GM18519 (cell line): ENCODE measurements at regions not wholly inside any gene's neighbourhood (a gene's known extent, or its start where the extent isn't known, plus 50 kb on each side); places are given as distances from the start of the nearest gene placed in this dataset.
"Not testable (repeated sequence)": the region's sequence is repeated elsewhere in the genome, so short reads cannot be mapped to it uniquely, and the experiment has no call there.

Experiments
- ATAC-seq: cut with Tn5 transposase; IDR thresholded peaks from one replicate; pipeline ENCODE4 v1.9.1; 2021; ENCODE audit warnings: mild to moderate bottlenecking, moderate library complexity; ENCODE audit not compliant: unreplicated experiment, low FRiP score

DNA sequence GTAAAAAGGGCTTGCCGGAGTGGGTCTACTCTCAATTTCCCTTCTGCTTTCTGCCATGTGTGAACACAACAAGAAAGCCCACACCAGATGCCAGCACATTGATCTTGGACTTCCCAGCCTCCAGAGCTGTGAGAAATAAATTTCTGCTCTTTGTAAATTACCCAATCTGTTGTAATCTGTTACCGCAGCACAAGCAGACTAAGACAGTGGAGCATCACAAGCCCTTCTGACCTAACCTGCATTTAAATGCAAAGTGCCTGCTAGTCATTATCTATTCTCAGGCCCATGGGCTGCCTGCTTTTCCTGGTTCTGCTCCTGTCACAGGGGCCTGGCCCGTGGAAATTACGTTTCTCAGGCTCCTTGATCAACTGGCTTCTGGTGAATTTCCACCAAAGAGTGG lies 199.3 kb upstream of the AUTS2 start:
- no peak for ATAC-seq

GRCh38 chr7:69399401-69399800 lies 198.9 kb upstream of the AUTS2 start:
- ATAC-seq: no peak

DNA sequence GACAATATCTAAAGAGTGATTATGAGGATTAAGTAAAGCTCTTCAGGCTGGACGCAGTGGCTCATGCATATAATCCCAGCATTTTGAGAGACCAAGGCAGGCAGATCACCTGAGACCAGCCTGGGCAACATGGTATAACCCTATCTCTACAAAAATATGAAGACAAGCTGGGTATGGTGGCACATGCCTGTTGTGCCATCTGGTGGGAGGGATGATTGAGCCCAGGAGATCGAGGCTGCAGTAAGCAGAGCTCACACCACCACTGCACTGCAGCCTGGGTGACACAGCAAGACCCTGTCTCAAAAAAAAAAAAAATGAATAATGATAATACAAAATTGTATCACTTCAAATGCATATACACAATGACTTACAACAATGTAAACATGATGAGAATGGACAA lies 195.6 kb upstream of the AUTS2 start:
- ATAC-seq: no peak

DNA sequence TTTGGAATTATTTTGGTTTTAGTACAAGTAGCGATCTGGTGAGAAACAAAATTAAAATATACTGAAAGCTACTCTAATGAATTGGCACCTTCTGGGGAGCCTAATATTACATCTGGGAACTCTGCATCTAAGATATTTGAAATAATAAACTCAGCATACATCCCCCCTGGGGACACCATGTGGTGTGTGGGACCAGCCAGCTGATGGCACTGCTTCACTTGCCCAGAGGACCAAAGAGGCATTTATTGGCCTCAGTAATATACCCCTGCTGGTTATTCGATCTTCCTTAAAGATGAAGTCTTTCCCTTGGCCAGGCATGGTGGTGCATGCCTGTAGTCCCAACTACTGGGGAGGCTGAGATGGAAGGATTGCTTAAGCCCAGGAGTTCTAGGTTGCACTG lies 195.1 kb upstream of the AUTS2 start:
- no peak for ATAC-seq

GRCh38 chr7:69411018-69411417 lies 187.3 kb upstream of the AUTS2 start:
- no peak for ATAC-seq

- no peak for ATAC-seq
These were observed 186.8 kb upstream of the AUTS2 start for GRCh38 chr7:69411466-69411865.

GRCh38 chr7:69412331-69413146 lies 185.7 kb upstream of the AUTS2 start:
- peak; percentile 99 for ATAC-seq

DNA sequence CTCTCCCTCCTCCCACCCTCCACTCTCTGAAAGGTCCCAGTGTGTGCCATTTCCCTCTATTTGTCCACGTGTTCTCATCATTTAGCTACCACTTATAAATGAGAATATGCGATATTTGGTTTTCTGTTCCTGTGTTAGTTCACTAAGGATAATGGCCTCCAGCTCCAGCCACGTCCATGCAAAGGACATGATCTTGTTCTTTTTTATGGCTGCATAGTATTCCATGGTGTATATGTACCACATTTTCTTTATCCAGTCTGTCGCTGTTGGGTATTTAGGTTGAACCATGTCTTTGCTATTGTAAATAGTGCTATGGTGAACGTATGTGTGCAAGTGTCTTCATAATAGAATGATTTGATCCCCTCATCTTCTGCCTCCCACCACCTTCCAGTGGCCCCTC lies 183.7 kb upstream of the AUTS2 start:
- ATAC-seq: no peak

DNA sequence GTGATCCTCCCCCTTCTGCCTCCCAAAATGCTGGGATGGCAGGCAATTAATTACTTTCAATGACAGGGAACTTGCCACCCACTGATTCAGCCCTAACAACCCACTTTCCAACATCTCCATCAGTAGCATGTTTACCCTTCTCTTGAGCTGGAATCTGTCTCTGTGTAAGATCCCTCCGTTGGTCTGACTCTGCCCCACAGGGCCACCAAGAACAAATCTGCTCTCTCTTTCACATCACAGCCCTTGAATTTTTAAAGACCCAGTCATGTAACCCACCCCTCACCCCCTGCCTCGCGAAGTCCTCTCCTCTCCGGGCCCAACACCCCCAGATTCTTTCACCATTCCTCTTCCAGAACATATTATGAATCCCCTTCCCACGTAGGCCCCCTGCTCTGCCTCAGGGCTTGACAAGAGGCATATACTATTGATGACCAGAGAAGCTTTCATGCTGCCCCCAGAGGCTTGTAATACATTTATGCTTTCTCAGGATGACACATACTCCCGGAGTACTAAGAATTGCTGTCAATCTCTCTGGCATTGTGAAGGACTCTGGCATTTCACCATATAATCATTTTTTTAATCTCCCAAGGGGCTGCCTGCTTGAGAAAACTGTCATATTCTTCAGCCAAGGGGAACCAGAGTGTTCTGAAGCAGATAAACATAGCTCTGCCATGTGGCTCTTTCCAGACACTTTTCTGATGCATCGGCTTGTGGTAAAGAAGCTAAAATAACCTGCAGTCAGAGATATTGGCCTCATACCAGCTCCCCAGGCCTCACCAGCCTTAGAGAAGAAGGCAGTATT lies 179.2 kb upstream of the AUTS2 start:
- ATAC-seq: no peak

DNA sequence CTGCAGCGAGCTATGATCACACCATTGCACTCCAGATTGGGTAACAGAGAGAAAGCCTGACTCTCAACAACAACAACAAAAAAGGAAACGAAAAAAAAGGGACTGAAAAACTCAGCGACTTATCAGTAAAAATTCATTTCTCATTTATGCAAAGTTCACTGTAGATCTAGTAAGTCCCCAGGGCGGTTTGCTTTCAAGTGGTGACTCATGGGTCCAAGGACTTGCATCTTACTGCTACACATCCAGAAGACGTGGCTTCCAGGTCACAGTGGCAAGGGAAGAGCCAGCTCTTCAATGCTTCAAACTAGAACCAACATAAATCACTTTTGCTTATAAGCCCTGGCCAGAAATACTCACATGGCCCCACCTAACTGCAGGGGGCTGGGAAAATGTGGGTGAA lies 178.3 kb upstream of the AUTS2 start:
- no peak for ATAC-seq

DNA sequence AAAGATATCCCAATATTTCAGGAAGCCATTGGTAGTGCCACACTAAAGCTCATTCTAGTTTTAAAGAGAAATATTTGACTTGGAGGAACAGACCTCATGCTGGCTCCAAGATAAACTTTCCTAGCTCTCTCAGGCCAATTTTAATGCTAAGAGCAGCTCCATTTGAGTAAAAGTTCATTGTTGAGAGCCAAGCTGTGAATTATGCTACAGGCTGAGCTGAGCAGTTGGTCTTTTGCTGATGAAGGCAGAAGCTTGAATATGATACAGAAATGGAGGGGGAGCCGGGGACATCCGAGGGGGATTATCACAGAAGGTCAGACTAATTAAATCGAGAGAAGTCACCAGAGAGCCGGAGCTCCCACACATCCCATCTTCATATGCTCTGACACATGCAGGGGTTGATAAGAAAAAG lies 175.7 kb upstream of the AUTS2 start:
- ATAC-seq: no peak

- ATAC-seq: no peak
These were observed 171.6 kb upstream of the AUTS2 start for GRCh38 chr7:69426705-69427104.

DNA sequence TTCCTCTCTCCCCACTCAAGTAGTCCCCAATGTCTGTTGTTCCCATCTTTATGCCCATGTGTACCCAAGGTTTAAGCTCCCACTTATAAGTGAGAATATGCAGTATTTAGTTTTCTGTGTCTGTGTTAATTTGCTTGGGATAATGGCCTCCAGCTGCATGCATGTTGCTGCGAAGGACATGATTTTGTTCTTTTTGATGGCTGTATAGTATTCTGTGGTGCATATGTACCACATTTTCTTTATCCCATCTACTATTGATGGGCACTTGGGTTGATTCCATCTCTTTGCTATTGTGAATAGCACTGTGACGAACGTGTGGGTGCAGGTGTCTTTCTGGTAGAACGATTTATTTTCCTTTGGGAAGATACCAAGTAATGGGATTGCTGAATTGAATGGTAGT lies 170.2 kb upstream of the AUTS2 start:
- ATAC-seq: no peak

- ATAC-seq: no peak
These were observed 168.3 kb upstream of the AUTS2 start for GRCh38 chr7:69429911-69430383.

DNA sequence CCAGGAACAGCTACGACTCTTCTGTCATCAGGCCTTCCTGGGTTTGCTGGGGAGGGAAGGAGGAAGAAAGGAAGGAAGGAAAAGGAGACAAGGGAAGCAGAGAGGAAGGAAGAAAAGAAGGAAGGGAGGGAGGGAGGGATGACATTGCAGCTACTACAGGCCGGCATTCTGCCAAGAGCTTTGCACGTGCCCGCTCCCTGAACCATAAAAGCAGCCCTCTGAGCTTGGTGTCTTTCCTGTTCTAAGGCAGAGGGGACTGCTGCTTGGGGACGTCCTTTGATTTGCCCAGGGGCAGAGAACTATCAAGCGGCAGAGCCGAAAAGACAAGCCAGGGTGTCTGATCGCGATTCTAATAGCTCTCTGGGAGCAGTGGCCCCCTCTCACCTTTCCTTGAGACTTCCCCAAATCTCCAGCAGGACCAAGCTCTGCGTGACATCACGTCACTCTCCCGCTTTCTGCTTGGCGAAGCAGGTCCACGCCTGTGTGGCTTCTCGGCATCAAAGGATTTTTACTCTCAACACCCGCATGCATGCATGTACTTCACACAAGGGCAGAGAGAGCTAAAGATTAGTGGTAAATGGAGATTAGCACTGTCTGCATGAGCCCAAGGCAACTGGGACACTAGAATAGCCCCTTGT lies 167.8 kb upstream of the AUTS2 start:
- no peak for ATAC-seq

GRCh38 chr7:69431626-69432025 lies 166.6 kb upstream of the AUTS2 start:
- no peak for ATAC-seq

- not testable (repeated sequence) for ATAC-seq
These were observed 166.0 kb upstream of the AUTS2 start for GRCh38 chr7:69432276-69432675.

DNA sequence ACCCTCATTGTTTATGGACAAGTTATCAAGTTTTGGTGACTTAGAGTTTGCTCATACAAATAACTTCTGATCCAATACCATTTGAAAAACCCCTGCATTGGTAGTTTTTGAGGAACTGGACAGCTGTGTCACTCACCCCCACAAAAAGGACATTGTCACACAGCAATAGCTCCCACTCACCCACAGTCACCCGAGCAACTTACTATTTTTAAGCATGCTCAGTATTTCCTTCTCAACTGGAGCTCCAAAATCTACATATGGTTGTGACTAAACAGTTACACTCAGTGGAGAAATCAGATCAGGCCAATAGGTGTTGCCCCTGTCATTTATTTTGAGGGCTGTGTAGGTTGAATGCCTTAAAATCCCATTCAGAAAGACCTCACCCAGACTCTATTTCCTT lies 165.2 kb upstream of the AUTS2 start:
- ATAC-seq: no peak

- no peak for ATAC-seq
These were observed 163.9 kb upstream of the AUTS2 start for GRCh38 chr7:69434398-69434815.

DNA sequence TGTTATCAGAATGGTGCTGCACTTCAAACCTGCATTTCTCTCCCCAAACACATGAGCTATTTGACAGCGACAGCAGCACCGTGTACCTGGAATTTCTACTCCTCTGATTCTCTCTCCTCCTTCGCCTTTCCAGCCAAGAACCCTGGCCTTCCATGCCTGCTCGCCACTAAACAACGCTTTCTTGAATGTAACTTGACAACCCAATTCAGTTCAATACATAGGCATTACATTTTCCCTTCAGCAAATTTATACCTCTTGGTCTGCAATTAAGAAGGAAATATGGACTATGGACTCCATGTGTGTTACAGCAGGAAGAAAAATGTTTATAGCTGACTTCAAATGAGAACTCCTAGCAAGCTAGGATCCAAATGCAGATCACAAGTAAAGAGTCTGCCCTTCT lies 162.6 kb upstream of the AUTS2 start:
- ATAC-seq: no peak

GRCh38 chr7:69436946-69437345 lies 161.3 kb upstream of the AUTS2 start:
- no peak for ATAC-seq
